Esophagus squamous epithelium (tissue), 5 donors: ENCODE measurements at regions not wholly inside any gene's neighbourhood (a gene's known extent, or its start where the extent isn't known, plus 50 kb on each side); places are given as distances from the start of the nearest gene placed in this dataset.
A peak's percentile ranks its signal among the peaks of the same experiment; 100 is the strongest.

Experiments
- DNase-seq: peaks from one replicate; lab custom pipeline; 2025; lab: John Stamatoyannopoulos, UW
- H3K27ac ChIP-seq, 4 donors: fragments of 200-600 bp; sonication (generic); one replicate each; pipeline ENCODE4 v1.5.1; 2016 to 2019; ENCODE audit warnings: mild to moderate bottlenecking in 1 of 4
- H3K27me3 ChIP-seq, 4 donors: fragments of 200-600 bp; sonication (generic); 1 replicate in 3 of 4; 2 replicates in 1 of 4; pipeline versions ENCODE4 v1.5.1 to v1.6.0; 2017 to 2021; ENCODE audit warnings: antibody characterized with exemption in 1 of 4
- H3K36me3 ChIP-seq, 3 donors: fragments of 200-600 bp; sonication (generic); one replicate each; pipeline ENCODE4 v1.5.1; 2016 to 2019
- H3K4me1 ChIP-seq, 3 donors: fragments of 200-600 bp; sonication (generic); one replicate each; pipeline ENCODE4 v1.5.1; 2017 to 2019
- H3K4me3 ChIP-seq, 4 donors: fragments of 200-600 bp; sonication (generic); 1 replicate in 3 of 4; 2 replicates in 1 of 4; pipeline ENCODE4 v1.5.1; 2016 to 2019; ENCODE audit warnings: mild to moderate bottlenecking in 2 of 4, moderate library complexity in 1 of 4
- H3K9me3 ChIP-seq, 3 donors: fragments of 200-600 bp; sonication (generic); one replicate each; pipeline ENCODE4 v1.5.1; 2016 to 2019
- CTCF ChIP-seq, 6 experiments: fragments of 450-650 bp in 4 of 6; fragments of 200-600 bp in 2 of 6; sonication (generic) in 2 of 6; IDR thresholded peaks; one replicate each; pipeline ENCODE4 v1.5.1; 2016 to 2019; ENCODE audit warnings: antibody characterized with exemption in 6 of 6, mild to moderate bottlenecking in 4 of 6, moderate library complexity in 4 of 6
- POLR2A ChIP-seq, 4 donors: fragments of 450-650 bp; IDR thresholded peaks; one replicate each; pipeline ENCODE4 v1.6.1; 2017; ENCODE audit warnings: antibody characterized with exemption in 4 of 4, mild to moderate bottlenecking in 4 of 4, moderate library complexity in 3 of 4
- WGBS, 2 donors: methylation state at CpG; one replicate each; pipeline ENCODE4 v1.1.5; 2018; 5-methylcytosine and 5-hydroxymethylcytosine counted together
- intact Hi-C: fragments of 100-400 bp; cut with DNase I; formaldehyde crosslinking; loops from one replicate; pipeline ENCODE4 v1.15.0; 2022
- donor health status: DM: yes; HTN: yes; CAD: no.

DNA sequence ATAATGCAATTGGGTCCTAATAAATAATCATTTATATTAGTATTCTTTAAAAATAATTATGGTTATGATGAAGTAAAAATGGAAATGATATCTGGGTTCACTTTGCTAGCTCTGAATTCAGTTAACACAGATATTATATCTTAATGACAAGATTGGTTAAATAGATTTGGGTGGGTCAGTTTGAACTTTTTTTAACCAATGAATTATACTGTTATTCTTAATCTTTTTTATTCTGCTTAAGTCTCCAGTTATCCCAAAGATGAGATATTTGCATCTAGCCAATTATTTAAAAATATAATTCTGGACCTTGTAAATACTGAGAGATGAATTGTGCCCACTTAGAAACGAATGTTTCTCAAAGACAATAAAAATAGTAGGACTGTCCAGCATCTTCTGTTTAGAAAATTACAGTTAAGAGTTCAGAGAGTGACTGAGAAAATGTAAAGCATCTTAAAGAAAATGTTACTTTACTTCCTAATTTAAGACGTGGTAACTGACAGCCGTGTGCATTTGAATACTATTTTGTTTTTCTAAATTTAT, 345.2 kb downstream of the USP25 start:
- TF ChIP-seq CTCF (IDR thresholded peaks at IDR 0.05) (no peak), POLR2A (IDR thresholded peaks at IDR 0.05) (no peak)
- WGBS, 2 donors = 68 to 73% methylated on average over 3 of the region's 3 CpGs
- Histone ChIP-seq H3K36me3 (no peaks in the 10 kb centered on the region), H3K27me3 (no peaks in the 10 kb centered on the region), H3K27ac (no peak overlapping the region), H3K4me1 (peaks cover 0 to 6% (median 0%) of the 10 kb centered on the region in 3 donors), H3K9me3 (no peaks in the 10 kb centered on the region), H3K4me3 (no peak overlapping the region)
- intact Hi-C loops = no loop called here
- no peak for DNase-seq

DNA sequence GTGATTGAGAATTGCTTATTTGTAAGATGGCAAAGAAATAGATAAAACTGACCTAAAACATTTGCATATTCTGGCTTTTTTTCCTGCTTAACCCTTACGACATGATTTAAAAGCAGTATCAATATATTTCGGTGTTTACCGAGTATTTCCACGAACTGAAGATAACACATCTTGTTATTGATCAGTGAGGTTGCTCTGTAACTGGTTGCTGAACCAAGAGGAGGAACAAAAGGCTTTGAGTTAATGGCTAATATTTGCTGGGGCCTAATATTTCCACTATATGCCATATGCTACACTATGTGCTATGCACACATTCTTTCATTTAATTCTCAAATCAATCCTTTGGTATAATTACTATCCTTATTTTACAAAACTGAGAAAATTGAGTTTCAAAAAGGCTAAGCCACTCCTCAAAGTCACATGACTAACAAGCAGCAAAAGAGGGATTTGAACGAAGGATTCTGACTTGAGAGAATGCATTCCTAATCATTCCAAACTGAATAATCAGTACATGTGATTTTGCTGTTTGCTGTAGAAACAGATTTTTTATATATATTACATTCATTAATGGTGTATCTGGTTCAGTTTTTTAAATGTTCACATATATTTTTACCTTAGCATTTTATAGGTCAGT, 346.0 kb downstream of the USP25 start:
- no peaks in the 10 kb centered on the region for H3K27me3 ChIP-seq
- no peaks in the 10 kb centered on the region for H3K9me3 ChIP-seq
- H3K4me1 ChIP-seq = peaks cover 0 to 2% (median 0%) of the 10 kb centered on the region in 3 donors
- intact Hi-C loops = no loop called here
- WGBS, 2 donors = 89 to 93% methylated on average over 5 of the region's 5 CpGs
- no peak for TF ChIP-seq CTCF (IDR thresholded peaks at IDR 0.05)
- TF ChIP-seq POLR2A (IDR thresholded peaks at IDR 0.05) = no peak
- H3K4me3 ChIP-seq = no peak overlapping the region
- no peaks in the 10 kb centered on the region for H3K36me3 ChIP-seq
- no peak for DNase-seq
- H3K27ac ChIP-seq = no peak overlapping the region

DNA sequence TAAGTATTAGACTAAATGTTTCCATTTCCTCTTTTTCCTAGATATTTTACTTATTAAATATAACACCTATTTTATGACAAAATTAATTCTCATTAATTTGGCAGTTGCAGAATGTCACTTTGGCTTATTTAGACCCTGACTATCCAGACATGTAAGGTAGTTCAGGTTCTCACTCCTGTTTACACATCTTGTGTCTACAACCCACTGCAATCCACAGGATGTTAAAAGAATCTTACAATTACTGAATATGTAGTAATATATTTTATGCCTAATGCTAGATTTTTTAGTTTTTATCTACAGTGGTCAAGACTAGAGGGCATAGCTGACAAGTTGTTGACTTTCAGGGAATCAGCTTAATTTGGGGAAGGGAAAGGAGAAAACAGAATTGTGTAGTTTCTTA, 346.7 kb downstream of the USP25 start:
- Histone ChIP-seq H3K9me3 (no peaks in the 10 kb centered on the region), H3K27me3 (no peaks in the 10 kb centered on the region), H3K36me3 (no peaks in the 10 kb centered on the region), H3K27ac (no peak overlapping the region), H3K4me1 (no peaks in the 10 kb centered on the region), H3K4me3 (no peak overlapping the region)
- intact Hi-C loops = no loop called here
- DNase-seq = no peak
- TF ChIP-seq POLR2A (IDR thresholded peaks at IDR 0.05) (no peak), CTCF (IDR thresholded peaks at IDR 0.05) (no peak)

DNA sequence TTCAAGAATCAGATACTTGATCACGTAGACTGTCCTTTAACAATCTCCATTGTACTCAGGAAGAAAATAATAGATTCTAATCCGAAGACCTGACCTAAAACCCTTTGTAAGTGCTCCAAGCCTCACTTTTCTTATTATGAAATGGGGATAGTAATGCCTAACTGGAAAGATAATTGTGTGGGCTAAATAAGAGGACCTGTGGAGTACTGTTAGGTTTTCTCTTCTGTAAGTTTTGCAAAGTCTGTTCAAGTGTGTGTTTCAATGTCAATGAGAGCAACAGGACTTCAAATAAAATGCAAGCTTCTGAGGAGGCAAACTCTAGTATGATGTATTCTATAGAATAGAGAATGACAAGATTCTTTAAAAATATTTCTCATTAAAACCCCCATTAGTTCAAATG, 348.6 kb downstream of the USP25 start:
- DNase-seq = no peak
- Histone ChIP-seq H3K4me3 (no peak overlapping the region), H3K4me1 (no peaks in the 10 kb centered on the region), H3K36me3 (no peaks in the 10 kb centered on the region), H3K27me3 (no peaks in the 10 kb centered on the region), H3K9me3 (no peaks in the 10 kb centered on the region), H3K27ac (no peak overlapping the region)
- TF ChIP-seq CTCF (IDR thresholded peaks at IDR 0.05) = no peak
- 90 to 97% methylated on average over 2 of the region's 2 CpGs for WGBS, 2 donors
- intact Hi-C loops = no loop called here

- no peak for DNase-seq
- Histone ChIP-seq H3K27me3 (no peaks in the 10 kb centered on the region), H3K9me3 (no peaks in the 10 kb centered on the region), H3K4me3 (no peak overlapping the region), H3K4me1 (no peaks in the 10 kb centered on the region), H3K27ac (peak overlapping the region in 2 of 4 donors; percentile 3 to 5), H3K36me3 (no peaks in the 10 kb centered on the region)
- WGBS, 2 donors = 89 to 95% methylated on average over 1 of the region's 1 CpG
- TF ChIP-seq CTCF (IDR thresholded peaks at IDR 0.05) (no peak), POLR2A (IDR thresholded peaks at IDR 0.05) (no peak)
- intact Hi-C loops = no loop called here
Observed at GRCh38 chr21:16079830-16080229, 350.0 kb downstream of the USP25 start.
